WTC11 (cell line): ENCODE measurements at regions not wholly inside any gene's neighbourhood (a gene's known extent, or its start where the extent isn't known, plus 50 kb on each side); places are given as distances from the start of the nearest gene placed in this dataset.

Experiments
- ATAC-seq: fragments of 200-7000 bp; cut with Tn5 transposase; 2 replicates; pipeline ENCODE4 v1.10.0; 2021; ENCODE audit warnings: mild to moderate bottlenecking, moderate library complexity
- CTCF ChIA-PET: fragments of 300-600 bp; sonication (Branson Sonifier 250); formaldehyde crosslinking; loops from one replicate; lab custom pipeline; 2021; ENCODE audit warnings: antibody characterized with exemption; lab: Charles Lee
- POLR2A ChIA-PET: fragments of 350-600 bp; sonication (Branson Sonifier 250); formaldehyde crosslinking; loops from one replicate; lab custom pipeline; 2021; ENCODE audit warnings: antibody characterized with exemption; lab: Charles Lee
- DNase-seq: peaks from one replicate; pipeline ENCODE4 v3.0.0; 2021; ENCODE audit warnings: low spot score
- H3K27ac Mint-ChIP-seq: 2 replicates; pipeline ENCODE4 v1.8.0; 2021; ENCODE audit warnings: mixed read lengths
- H3K27me3 Mint-ChIP-seq: 2 replicates; pipeline ENCODE4 v1.8.0; 2021; ENCODE audit warnings: low read depth, mild to moderate bottlenecking, moderate library complexity, mixed read lengths
- H3K36me3 Mint-ChIP-seq: 2 replicates; pipeline ENCODE4 v1.8.0; 2021; ENCODE audit warnings: mixed read lengths
- H3K4me1 Mint-ChIP-seq: 2 replicates; pipeline ENCODE4 v1.8.0; 2022; ENCODE audit warnings: mixed read lengths
- H3K4me3 Mint-ChIP-seq: 2 replicates; pipeline ENCODE4 v1.8.0; 2021; ENCODE audit warnings: mild to moderate bottlenecking, moderate library complexity, mixed read lengths
- H3K9me3 Mint-ChIP-seq: 2 replicates; pipeline ENCODE4 v1.8.0; 2021; ENCODE audit warnings: mixed read lengths
- CREM ChIP-seq: sonication (generic); formaldehyde crosslinking; IDR thresholded peaks from 2 replicates; pipeline ENCODE4 v1.8.1; 2022; ENCODE audit warnings: mild to moderate bottlenecking, missing genetic modification reagents, moderate library complexity
- EMX1 ChIP-seq: fragments of 250-450 bp; sonication (Bioruptor Pico); IDR thresholded peaks from 2 replicates; pipeline ENCODE4 v1.8.0; 2021; ENCODE audit warnings: mild to moderate bottlenecking
- FOXJ3 ChIP-seq: sonication (generic); formaldehyde crosslinking; IDR thresholded peaks from 2 replicates; pipeline ENCODE4 v1.9.0; 2021; ENCODE audit warnings: missing genetic modification reagents, mild to moderate bottlenecking, borderline replicate concordance
- FOXK1 ChIP-seq: sonication (generic); formaldehyde crosslinking; IDR thresholded peaks from 2 replicates; pipeline ENCODE4 v1.8.0; 2022; ENCODE audit warnings: mild to moderate bottlenecking, moderate library complexity, missing genetic modification reagents
- HMGA2 ChIP-seq: fragments of 250-450 bp; sonication (Bioruptor Pico); IDR thresholded peaks from 2 replicates; pipeline ENCODE4 v1.4.0; 2021; ENCODE audit warnings: mild to moderate bottlenecking, moderate library complexity
- JAZF1 ChIP-seq: fragments of 250-450 bp; sonication (Bioruptor Pico); IDR thresholded peaks from 2 replicates; pipeline ENCODE4 v1.9.0; 2021; ENCODE audit warnings: moderate library complexity, mild to moderate bottlenecking, inconsistent platforms
- MXD4 ChIP-seq: fragments of 250-450 bp; sonication (Bioruptor Pico); IDR thresholded peaks from 2 replicates; pipeline ENCODE4 v1.8.0; 2021; ENCODE audit warnings: mild to moderate bottlenecking, moderate library complexity, borderline replicate concordance
- OVOL2 ChIP-seq: fragments of 250-450 bp; sonication (Bioruptor Pico); IDR thresholded peaks from 2 replicates; pipeline ENCODE4 v1.9.0; 2021; ENCODE audit warnings: mild to moderate bottlenecking, borderline replicate concordance
- SP1 ChIP-seq: sonication (generic); formaldehyde crosslinking; conservative IDR thresholded peaks from 2 replicates; pipeline ENCODE4 v1.8.1; 2022; ENCODE audit warnings: missing genetic modification reagents
- ZNF423 ChIP-seq: fragments of 250-450 bp; sonication (Bioruptor Pico); IDR thresholded peaks from 2 replicates; pipeline ENCODE4 v2.1.2; 2022; ENCODE audit warnings: mild to moderate bottlenecking, moderate library complexity
- TF ChIP-seq, protein P1 (sequence below): sonication (generic); formaldehyde crosslinking; IDR thresholded peaks from 2 replicates; pipeline ENCODE4 v1.8.0; 2022; ENCODE audit warnings: missing genetic modification reagents
- TF ChIP-seq, protein P2 (sequence below): sonication (generic); formaldehyde crosslinking; IDR thresholded peaks from 2 replicates; pipeline ENCODE4 v1.8.1; 2023; ENCODE audit warnings: mild to moderate bottlenecking, missing genetic modification reagents, moderate library complexity
- TF ChIP-seq, protein P3 (sequence below): sonication (generic); formaldehyde crosslinking; conservative IDR thresholded peaks from 2 replicates; pipeline ENCODE4 v1.8.1; 2023; ENCODE audit warnings: mild to moderate bottlenecking, low read depth, missing genetic modification reagents, moderate library complexity
- TF ChIP-seq, protein P4 (sequence below): fragments of 250-450 bp; sonication (Bioruptor Pico); IDR thresholded peaks from 2 replicates; pipeline ENCODE4 v1.9.0; 2021; ENCODE audit warnings: mild to moderate bottlenecking
- TF ChIP-seq, protein P5 (sequence below): sonication (generic); formaldehyde crosslinking; IDR thresholded peaks from 2 replicates; pipeline ENCODE4 v1.8.1; 2022; ENCODE audit warnings: missing genetic modification reagents, borderline replicate concordance
- TF ChIP-seq, protein P6 (sequence below): sonication (generic); formaldehyde crosslinking; IDR thresholded peaks from 2 replicates; pipeline ENCODE4 v1.8.1; 2022; ENCODE audit warnings: mild to moderate bottlenecking, missing genetic modification reagents, moderate library complexity, borderline replicate concordance
- TF ChIP-seq, protein P7 (sequence below): fragments of 250-450 bp; sonication (Bioruptor Pico); IDR thresholded peaks from 2 replicates; pipeline ENCODE4 v1.8.0; 2021; ENCODE audit warnings: mild to moderate bottlenecking
- TF ChIP-seq, protein P8 (sequence below): fragments of 250-450 bp; sonication (Bioruptor Pico); IDR thresholded peaks from 2 replicates; pipeline ENCODE4 v1.9.0; 2021; ENCODE audit warnings: mild to moderate bottlenecking, borderline replicate concordance

DNA sequence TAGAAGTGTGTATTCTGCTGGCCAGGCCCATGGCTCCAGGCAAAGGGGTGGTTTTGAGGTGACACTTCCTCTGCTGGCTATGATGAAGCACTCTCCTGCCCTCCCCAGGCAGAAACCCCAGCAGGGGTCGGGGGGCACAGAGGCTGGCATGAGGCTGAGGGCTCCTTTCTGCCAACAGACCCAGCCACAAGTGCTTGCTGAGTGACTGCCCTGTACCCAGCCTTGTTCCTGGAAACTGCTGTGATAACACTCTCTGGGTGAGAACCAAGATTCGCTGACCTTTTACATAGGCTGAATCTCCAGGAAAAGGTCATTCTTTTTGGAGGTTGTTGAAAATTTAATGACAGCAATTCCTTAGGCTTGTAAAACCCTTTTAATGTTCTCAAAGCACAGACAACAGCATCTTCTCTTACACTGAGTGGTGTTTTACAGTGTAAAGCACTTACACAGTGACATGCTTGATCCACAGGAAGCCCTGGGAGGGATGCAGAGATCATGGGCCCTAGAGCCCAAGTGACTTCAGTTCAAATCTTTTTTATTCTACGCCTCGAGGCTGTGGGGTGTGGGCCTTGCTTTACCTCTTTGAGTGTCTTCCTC, 155.5 kb upstream of the FGGY start:
- DNase-seq, result no peak
- peaks cover 10% of the 10 kb centered on the region for H3K27me3 Mint-ChIP-seq
- ChIA-PET CTCF (no interaction called here), POLR2A (no interaction called here)
- H3K9me3 Mint-ChIP-seq, result no peaks in the 10 kb centered on the region
- no peaks in the 10 kb centered on the region for H3K36me3 Mint-ChIP-seq
- H3K27ac Mint-ChIP-seq, result no peak overlapping the region
- ATAC-seq, result no peak
- H3K4me3 Mint-ChIP-seq, result no peak overlapping the region
- H3K4me1 Mint-ChIP-seq, result peaks cover 48% of the 10 kb centered on the region
- TF ChIP-seq CREM (CRISPR knock-in tag) (no peak), HMGA2 (CRISPR knock-in tag) (no peak), JAZF1 (CRISPR knock-in tag) (no peak), FOXJ3 (CRISPR knock-in tag) (no peak), MXD4 (CRISPR knock-in tag) (no peak), OVOL2 (CRISPR knock-in tag) (no peak), FOXK1 (no peak), ZNF423 (CRISPR knock-in tag) (no peak), SP1 (CRISPR knock-in tag) (no peak), EMX1 (CRISPR knock-in tag) (no peak)
- TF ChIP-seq, protein P1, sequence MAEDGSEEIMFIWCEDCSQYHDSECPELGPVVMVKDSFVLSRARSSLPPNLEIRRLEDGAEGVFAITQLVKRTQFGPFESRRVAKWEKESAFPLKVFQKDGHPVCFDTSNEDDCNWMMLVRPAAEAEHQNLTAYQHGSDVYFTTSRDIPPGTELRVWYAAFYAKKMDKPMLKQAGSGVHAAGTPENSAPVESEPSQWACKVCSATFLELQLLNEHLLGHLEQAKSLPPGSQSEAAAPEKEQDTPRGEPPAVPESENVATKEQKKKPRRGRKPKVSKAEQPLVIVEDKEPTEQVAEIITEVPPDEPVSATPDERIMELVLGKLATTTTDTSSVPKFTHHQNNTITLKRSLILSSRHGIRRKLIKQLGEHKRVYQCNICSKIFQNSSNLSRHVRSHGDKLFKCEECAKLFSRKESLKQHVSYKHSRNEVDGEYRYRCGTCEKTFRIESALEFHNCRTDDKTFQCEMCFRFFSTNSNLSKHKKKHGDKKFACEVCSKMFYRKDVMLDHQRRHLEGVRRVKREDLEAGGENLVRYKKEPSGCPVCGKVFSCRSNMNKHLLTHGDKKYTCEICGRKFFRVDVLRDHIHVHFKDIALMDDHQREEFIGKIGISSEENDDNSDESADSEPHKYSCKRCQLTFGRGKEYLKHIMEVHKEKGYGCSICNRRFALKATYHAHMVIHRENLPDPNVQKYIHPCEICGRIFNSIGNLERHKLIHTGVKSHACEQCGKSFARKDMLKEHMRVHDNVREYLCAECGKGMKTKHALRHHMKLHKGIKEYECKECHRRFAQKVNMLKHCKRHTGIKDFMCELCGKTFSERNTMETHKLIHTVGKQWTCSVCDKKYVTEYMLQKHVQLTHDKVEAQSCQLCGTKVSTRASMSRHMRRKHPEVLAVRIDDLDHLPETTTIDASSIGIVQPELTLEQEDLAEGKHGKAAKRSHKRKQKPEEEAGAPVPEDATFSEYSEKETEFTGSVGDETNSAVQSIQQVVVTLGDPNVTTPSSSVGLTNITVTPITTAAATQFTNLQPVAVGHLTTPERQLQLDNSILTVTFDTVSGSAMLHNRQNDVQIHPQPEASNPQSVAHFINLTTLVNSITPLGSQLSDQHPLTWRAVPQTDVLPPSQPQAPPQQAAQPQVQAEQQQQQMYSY (CRISPR knock-in tag), result no peak
- TF ChIP-seq, protein P2, sequence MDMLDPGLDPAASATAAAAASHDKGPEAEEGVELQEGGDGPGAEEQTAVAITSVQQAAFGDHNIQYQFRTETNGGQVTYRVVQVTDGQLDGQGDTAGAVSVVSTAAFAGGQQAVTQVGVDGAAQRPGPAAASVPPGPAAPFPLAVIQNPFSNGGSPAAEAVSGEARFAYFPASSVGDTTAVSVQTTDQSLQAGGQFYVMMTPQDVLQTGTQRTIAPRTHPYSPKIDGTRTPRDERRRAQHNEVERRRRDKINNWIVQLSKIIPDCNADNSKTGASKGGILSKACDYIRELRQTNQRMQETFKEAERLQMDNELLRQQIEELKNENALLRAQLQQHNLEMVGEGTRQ, result no peak
- TF ChIP-seq, protein P3, sequence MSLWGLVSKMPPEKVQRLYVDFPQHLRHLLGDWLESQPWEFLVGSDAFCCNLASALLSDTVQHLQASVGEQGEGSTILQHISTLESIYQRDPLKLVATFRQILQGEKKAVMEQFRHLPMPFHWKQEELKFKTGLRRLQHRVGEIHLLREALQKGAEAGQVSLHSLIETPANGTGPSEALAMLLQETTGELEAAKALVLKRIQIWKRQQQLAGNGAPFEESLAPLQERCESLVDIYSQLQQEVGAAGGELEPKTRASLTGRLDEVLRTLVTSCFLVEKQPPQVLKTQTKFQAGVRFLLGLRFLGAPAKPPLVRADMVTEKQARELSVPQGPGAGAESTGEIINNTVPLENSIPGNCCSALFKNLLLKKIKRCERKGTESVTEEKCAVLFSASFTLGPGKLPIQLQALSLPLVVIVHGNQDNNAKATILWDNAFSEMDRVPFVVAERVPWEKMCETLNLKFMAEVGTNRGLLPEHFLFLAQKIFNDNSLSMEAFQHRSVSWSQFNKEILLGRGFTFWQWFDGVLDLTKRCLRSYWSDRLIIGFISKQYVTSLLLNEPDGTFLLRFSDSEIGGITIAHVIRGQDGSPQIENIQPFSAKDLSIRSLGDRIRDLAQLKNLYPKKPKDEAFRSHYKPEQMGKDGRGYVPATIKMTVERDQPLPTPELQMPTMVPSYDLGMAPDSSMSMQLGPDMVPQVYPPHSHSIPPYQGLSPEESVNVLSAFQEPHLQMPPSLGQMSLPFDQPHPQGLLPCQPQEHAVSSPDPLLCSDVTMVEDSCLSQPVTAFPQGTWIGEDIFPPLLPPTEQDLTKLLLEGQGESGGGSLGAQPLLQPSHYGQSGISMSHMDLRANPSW (CRISPR knock-in tag), result no peak
- TF ChIP-seq, protein P4, sequence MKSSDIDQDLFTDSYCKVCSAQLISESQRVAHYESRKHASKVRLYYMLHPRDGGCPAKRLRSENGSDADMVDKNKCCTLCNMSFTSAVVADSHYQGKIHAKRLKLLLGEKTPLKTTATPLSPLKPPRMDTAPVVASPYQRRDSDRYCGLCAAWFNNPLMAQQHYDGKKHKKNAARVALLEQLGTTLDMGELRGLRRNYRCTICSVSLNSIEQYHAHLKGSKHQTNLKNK, result no peak
- TF ChIP-seq, protein P5, sequence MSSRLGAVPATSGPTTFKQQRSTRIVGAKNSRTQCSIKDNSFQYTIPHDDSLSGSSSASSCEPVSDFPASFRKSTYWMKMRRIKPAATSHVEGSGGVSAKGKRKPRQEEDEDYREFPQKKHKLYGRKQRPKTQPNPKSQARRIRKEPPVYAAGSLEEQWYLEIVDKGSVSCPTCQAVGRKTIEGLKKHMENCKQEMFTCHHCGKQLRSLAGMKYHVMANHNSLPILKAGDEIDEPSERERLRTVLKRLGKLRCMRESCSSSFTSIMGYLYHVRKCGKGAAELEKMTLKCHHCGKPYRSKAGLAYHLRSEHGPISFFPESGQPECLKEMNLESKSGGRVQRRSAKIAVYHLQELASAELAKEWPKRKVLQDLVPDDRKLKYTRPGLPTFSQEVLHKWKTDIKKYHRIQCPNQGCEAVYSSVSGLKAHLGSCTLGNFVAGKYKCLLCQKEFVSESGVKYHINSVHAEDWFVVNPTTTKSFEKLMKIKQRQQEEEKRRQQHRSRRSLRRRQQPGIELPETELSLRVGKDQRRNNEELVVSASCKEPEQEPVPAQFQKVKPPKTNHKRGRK (CRISPR knock-in tag), result no peak
- TF ChIP-seq, protein P6, sequence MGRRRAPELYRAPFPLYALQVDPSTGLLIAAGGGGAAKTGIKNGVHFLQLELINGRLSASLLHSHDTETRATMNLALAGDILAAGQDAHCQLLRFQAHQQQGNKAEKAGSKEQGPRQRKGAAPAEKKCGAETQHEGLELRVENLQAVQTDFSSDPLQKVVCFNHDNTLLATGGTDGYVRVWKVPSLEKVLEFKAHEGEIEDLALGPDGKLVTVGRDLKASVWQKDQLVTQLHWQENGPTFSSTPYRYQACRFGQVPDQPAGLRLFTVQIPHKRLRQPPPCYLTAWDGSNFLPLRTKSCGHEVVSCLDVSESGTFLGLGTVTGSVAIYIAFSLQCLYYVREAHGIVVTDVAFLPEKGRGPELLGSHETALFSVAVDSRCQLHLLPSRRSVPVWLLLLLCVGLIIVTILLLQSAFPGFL, result no peak
- TF ChIP-seq, protein P7, sequence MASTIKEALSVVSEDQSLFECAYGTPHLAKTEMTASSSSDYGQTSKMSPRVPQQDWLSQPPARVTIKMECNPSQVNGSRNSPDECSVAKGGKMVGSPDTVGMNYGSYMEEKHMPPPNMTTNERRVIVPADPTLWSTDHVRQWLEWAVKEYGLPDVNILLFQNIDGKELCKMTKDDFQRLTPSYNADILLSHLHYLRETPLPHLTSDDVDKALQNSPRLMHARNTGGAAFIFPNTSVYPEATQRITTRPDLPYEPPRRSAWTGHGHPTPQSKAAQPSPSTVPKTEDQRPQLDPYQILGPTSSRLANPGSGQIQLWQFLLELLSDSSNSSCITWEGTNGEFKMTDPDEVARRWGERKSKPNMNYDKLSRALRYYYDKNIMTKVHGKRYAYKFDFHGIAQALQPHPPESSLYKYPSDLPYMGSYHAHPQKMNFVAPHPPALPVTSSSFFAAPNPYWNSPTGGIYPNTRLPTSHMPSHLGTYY, result no peak
- TF ChIP-seq, protein P8, sequence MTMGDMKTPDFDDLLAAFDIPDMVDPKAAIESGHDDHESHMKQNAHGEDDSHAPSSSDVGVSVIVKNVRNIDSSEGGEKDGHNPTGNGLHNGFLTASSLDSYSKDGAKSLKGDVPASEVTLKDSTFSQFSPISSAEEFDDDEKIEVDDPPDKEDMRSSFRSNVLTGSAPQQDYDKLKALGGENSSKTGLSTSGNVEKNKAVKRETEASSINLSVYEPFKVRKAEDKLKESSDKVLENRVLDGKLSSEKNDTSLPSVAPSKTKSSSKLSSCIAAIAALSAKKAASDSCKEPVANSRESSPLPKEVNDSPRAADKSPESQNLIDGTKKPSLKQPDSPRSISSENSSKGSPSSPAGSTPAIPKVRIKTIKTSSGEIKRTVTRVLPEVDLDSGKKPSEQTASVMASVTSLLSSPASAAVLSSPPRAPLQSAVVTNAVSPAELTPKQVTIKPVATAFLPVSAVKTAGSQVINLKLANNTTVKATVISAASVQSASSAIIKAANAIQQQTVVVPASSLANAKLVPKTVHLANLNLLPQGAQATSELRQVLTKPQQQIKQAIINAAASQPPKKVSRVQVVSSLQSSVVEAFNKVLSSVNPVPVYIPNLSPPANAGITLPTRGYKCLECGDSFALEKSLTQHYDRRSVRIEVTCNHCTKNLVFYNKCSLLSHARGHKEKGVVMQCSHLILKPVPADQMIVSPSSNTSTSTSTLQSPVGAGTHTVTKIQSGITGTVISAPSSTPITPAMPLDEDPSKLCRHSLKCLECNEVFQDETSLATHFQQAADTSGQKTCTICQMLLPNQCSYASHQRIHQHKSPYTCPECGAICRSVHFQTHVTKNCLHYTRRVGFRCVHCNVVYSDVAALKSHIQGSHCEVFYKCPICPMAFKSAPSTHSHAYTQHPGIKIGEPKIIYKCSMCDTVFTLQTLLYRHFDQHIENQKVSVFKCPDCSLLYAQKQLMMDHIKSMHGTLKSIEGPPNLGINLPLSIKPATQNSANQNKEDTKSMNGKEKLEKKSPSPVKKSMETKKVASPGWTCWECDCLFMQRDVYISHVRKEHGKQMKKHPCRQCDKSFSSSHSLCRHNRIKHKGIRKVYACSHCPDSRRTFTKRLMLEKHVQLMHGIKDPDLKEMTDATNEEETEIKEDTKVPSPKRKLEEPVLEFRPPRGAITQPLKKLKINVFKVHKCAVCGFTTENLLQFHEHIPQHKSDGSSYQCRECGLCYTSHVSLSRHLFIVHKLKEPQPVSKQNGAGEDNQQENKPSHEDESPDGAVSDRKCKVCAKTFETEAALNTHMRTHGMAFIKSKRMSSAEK (CRISPR knock-in tag), result no peak
